ENCODE measurements at regions not wholly inside any gene's neighbourhood (a gene's known extent, or its start where the extent isn't known, plus 50 kb on each side); places are given as distances from the start of the nearest gene placed in this dataset.

DNA sequence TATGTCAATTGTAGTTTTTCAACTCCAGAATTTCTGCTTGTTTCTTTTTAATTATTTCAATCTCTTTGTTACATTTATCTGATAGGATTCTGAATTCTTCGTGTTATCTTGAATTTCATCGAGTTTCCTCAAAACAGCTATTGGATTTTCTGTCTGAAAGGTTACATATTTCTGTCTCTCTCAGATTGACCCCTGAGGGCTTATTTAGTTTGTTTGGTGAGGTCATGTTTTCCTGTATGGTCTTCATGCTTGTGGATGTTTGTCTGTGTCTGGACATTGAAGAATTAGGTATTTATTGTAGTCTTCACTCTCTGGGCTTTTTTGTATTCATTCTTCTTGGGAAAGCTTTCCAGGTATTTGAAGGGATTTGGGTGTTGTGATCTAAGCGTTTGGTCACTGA lies 85.6 kb downstream of the SNAPC1 start:
- no peak for DNase-seq

DNA sequence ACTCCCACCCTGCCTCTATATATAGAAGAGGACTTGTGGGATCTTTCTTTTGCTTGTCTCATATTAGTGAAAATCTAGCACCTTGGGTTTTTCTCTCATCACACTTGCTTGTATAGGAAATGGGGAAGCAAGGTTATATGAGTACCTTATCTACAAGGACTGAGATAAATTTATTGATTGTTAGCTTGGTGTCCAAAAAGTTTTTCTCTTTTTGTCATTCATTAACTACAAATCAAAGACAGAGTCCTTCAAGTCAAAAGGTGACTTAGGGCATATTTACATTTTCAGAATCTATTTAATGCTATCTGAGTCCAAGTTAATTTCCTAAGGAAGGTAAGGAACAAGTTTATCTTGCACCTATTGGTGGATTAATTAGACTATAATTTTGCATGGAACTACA lies 92.7 kb downstream of the SNAPC1 start:
- no peak for DNase-seq

DNA sequence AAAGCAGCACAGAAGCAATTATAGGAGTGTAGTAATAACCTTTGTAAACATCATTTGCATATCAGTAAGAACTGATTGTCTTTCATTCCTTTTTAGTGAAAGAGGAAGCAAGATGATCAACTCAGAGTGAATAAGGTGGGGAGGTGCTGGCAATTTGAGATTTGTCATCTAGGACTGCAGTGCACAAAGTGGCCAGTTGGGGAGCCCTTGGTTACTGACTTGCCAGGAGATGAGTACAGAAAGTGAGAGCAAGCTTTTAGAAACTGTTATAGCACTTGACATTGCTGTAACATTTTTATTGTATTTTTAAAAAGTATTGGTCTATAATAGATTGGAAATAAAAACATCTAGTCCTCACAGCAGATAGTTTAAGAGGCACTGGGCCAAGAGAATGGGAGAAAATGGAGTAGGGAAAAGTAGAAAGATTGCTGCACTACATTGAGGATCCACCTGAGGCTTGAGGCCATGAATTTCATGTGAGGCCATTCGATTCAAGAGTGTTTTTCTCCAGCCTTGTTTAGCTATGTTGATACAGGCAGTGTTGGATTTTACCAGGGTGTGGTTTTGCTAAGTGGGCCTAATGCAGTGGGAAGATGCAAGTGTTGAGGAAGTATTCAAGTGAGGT lies 98.2 kb downstream of the SNAPC1 start:
- no peak for DNase-seq

- no peak for DNase-seq
Observed at GRCh38 chr14:61861320-61861865, 99.2 kb downstream of the SNAPC1 start.

- no peak for DNase-seq
Observed at GRCh38 chr14:61864329-61864898, 102.2 kb downstream of the SNAPC1 start.

- no peak for DNase-seq
Observed at GRCh38 chr14:61866932-61867920, 105.0 kb downstream of the SNAPC1 start.

DNA sequence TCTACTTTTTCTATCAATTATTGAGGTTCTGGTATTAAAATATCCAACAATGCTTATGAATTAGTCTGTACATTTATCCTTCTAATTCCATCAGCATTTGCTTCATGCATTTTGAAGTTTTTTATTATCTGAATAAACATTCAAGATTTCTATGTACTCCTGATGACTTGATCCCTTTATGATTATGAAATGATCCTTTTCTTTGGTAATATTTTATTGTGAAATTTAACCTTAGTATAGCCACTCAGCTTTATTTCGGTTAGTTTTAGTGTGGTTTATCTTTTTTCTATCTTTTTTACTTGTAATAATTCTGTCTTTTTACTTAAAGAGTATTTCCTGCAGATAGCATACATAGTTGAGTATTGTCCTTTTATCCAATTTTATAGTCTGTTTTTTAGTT lies 106.6 kb downstream of the SNAPC1 start:
- no peak for DNase-seq

GRCh38 chr14:61870163-61870562 lies 107.9 kb downstream of the SNAPC1 start:
- DNase-seq: no peak

DNA sequence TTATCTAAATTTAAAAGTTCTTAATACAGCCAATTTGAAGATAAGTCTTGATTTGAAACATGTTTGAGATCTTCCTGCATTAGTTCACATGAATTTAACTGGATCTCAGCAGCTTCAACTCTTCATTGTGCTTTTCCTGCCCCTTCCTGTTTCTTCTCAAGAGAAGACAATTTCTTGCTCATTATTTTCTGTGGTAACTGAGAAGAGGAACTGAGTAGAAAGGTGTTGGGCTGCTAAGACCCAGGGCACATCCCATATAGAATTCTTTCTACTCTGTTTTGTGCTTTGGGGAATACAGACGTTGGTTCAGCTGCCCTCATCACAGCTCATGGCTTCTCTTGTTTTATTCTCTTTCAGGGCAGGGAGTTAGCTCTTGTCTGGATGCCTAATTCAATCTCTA lies 110.2 kb downstream of the SNAPC1 start:
- DNase-seq: no peak

DNA sequence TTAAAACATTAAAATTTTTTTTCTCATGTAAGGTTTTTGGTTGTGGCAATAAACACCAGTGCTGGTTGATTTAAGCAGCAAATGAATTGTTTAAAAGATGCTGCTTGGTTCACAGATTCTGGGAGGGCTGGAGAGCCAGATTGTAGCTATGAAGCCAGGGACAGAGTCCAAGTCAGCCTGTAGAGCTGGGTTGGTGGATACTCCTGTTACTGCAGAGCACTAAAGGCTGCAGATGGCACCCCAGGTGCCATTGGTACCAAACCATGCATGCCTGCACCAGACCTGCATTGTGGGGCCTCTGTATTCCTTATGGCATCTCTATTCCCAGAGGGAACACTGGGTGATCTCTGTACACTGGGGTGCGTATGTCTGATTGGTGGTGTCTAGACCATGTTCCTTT lies 113.3 kb downstream of the SNAPC1 start:
- DNase-seq: no peak

- no peak for DNase-seq
Observed at GRCh38 chr14:61876362-61877034, 114.3 kb downstream of the SNAPC1 start.

DNA sequence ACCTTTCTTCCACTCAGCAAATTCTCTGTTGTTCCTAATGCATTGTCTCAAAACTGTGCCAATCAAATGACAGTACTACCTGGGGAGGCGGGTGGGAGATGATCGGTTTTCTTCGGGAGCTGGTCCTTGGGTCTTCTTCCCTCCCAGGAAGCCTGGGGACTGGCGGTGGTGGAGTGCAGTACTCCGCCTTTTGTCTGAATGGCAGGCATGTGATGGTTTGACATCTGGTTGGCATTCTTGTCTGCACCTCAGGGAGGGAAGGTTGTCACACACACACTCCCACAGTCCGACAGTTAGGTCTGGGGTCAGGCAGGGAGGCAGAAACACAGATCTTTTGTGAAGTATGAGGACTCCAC lies 114.8 kb downstream of the SNAPC1 start:
- DNase-seq: no peak

GRCh38 chr14:61877768-61878167 lies 115.5 kb downstream of the SNAPC1 start:
- DNase-seq: no peak

- DNase-seq: no peak
Observed at GRCh38 chr14:61878931-61879330, 116.7 kb downstream of the SNAPC1 start.

DNA sequence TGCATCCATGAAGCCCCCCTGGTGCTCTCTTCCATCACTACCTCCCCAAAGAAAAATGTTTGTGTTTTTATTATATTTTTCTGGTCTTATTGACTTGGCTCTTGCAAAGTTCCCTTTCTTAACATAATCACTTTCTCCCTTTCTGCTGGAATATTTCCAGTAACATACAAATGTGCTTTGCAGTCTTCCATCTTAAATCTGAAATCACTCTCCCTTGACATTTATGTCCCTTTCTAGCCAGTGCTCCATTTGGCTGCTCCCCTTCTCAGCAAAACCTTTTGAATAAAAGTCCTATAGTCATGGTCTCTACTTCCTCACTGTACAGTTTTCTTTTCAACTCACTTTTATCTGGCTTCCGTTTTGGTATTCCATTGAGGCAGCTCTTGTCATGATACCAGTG lies 118.8 kb downstream of the SNAPC1 start:
- DNase-seq: no peak

DNA sequence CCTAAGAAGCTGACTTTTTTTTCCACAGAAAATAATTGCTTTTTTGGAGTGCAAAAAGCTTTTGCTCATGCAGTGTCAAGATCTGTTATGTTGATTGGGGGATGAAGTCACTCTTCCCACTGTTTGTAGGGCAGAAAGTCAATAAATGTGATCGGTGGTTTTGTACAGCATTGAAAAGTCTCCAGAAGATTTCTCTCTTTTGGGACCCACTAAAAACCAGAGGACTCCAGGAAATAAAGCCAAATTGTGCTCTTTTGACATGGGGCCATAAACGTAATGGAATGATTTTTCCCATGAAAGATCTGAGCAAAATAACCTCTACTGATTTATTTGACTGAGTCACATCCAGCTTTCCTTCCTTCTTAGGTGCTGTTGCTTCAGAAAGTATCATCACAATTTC lies 122.5 kb downstream of the SNAPC1 start:
- DNase-seq: no peak

- DNase-seq: no peak
Observed at GRCh38 chr14:61885203-61885961, 123.2 kb downstream of the SNAPC1 start.

DNA sequence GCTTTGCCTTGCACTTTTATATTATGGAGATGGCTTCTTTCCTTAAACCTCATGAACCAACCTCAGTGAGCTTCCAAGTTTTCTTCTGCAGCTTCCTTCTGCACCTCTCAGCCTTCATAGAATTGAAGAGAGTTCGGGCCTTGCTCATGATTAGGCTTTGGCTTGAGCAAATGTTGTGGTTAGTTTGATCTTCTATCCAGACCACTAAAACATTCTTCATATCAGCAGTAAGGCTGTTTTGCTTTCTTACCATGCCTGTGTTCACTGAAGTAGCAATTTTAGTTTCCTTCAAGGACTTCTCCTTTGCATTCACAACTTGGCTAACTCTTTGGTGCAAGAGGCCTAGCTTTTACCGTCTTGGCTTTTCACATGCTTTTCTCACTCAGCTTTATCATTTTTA lies 125.4 kb downstream of the SNAPC1 start:
- no peak for DNase-seq

GRCh38 chr14:61889914-61890351 lies 127.7 kb downstream of the SNAPC1 start:
- DNase-seq: no peak

- no peak for DNase-seq
Observed at GRCh38 chr14:61891170-61891569, 128.9 kb downstream of the SNAPC1 start.

DNA sequence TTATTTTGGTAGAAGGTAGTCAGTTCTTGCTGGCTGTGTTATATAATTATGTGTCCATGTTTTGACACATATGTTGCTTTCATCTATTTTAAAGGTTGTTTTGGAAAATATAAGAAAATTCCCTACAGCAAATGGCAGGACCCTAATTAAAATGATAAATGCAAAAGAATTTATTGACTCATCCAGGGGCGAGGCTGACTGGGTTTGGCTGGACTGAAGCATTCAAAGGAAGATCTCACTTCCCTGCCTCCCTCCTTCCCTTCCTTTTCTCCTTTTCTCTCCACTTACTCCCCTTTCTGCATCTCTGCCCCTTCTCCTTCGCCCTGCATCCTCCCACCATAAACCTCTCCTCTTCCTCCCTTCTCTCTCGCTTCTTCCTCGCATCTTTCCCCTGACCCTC lies 129.6 kb downstream of the SNAPC1 start:
- no peak for DNase-seq

DNA sequence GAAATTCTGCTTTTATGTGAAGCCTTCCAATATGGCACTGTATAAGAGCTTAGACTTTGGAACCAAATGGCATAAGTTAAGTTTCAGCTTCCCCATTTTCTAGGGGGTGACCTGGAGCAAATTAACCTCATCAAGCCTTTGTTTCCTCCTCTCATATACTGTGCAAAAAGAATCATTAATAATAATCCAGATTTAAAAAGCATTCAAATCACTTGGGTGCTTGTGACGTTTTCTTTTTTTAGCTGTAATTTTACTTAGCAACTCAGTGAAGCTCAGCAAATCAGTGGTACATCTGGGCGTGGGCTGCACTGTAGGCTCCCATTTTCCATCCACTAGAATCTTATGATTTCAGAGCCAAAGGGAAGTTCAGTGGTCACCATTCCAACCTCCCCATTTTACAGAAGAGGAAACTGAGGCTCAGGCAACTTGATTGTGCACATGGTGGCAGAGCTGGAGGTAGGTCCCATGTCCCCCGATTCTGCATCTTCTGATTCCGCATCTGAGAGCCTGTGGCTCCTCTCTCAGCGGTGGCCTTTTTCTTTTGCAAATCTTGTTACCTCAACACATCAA lies 131.2 kb downstream of the SNAPC1 start:
- no peak for DNase-seq
